Stimulated activated CD4-positive, alpha-beta T cell treated with anti-CD3 and anti-CD28 coated beads, TNF-alpha, amount 100 ng/mL, for 1 hour (primary cell): ENCODE measurements at regions not wholly inside any gene's neighbourhood (a gene's known extent, or its start where the extent isn't known, plus 50 kb on each side); places are given as distances from the start of the nearest gene placed in this dataset.

ENCODE experiments used
- DNase-seq, 3 donors: peaks; one replicate each; pipeline ENCODE4 v3.0.0-alpha.2; 2020; ENCODE audit warnings: low read depth in 3 of 3, low spot score in 1 of 3

DNA sequence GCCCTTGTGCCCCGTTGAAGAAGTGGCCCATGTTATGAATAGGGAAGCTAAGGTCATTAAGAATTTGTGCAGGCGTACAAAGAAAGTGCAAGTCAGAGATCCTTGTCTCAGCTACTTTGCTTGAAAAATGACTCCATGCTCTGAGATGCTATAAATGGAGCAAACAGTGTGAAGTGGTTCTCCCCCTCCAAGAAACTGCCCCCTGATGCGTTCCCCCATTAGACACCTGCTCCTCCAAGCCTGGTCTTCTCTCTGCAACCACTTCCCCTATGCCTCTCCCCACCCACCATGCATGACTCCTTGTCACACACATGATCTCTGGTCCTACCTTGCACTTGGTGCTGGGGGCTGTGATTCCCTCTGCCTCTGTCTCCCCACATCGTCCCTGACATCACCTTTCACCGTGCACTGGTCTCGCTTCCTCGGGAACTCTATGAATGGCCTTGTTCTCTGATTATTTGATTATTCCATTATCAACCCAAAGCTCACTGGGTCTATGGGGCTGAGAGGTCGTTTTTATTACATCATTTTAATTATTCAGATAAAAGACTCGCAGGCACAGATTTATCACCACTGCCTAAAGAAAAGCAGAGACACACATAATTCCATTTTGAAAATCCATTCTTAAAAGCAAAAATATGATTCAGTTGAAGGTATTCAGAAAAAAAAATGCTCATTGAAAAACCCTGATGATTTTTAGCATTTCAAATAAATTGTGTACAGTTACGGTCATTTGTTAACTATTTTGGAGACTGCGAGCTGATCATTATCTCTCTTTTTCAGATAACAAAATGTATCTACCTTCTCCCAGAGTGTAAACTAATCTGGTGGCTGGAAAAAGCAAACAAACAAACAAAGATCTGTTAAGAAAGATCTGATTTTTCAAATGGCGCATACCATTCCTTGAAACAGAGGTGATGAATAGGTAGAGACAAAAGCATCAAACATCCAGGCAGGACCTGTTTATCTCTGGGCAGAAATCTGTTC, 294.9 kb downstream of the SOX11 start:
- DNase-seq = no peak

DNA sequence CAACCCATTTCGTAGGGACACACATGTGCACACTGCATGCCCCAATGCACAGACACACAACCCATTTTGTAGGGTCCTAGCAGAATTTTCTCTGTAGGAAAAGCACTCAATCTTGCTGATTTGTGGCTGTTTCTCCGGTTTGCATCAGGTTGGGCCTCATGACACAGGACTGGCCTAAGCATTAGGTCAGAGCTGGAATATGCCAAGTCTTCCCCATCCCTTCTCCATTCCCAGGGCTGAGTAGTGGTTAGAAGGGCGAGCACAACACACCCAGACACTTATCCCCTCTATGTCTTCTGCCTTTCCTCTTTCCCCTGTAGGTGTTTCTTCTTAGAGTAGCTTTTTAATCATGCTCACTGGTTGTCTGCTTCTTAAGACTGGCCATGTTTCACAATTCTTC, 295.9 kb downstream of the SOX11 start:
- no peak for DNase-seq

DNA sequence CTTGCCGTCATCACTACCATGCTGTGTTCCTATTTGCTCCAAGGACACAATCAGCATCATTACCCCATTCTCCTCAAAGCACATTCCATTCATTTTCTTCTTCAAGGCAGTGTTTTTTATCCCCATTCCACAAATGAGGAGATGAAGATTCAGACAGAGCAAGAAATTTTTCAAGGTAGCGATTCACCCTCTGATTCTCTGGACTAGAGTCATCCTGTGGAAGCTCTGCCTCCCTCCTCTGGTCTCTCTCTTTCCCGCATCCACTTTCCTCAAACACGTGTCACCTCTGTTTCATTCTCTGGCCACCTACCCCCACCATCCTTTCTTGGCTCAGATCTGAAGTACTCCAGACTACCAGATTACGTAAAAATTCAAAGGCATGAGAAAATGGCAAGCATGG, 297.9 kb downstream of the SOX11 start:
- DNase-seq = no peak

DNA sequence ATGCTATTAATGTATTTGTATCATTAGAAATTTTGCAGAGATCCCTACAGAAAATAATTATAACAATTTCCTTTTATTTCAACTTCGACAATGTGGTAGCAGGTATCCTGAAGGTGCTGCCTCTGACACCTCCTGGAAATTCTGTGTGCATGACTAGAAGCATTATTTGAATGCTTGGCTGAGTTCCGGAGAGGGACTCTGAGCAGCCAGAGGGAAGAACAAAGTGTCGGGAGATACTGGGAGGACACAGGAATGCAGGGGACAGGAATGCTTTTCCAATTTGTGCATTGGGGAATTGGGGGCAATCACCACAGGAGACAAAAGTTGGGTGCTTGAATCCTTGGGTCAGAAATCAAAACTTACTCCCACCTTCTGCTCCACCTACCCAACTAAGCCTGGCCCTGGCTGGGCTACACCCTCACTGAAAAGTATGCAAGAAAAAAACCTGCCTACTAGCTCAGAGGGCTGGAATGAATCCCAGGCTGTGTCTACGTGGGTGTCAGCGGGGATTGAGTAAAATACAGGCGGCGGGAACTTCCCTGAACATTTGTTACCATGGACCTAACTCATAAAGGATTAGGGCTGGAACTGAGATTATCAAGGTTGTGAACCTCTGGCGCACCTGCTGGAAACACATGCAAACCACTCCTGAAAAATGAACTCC, 299.3 kb downstream of the SOX11 start:
- no peak for DNase-seq

DNA sequence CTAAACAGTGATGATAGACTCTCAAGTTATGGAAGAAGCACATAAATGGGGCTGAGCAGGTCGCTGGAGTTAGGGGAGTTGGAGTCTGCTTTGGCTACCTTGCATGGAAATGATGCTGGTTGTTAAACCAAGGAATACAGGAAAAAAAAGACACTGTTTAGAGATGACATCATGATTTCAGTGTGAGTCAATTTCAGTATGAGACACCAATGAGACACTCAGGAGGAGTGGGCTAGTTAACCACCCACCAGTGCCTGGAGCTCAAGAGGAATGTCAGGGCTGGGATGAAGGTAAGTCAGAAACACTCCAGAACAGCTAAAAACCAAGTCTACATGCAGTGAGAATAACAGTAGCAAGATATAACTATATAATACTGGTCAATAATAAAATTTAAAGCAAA, 303.6 kb downstream of the SOX11 start:
- DNase-seq = no peak

DNA sequence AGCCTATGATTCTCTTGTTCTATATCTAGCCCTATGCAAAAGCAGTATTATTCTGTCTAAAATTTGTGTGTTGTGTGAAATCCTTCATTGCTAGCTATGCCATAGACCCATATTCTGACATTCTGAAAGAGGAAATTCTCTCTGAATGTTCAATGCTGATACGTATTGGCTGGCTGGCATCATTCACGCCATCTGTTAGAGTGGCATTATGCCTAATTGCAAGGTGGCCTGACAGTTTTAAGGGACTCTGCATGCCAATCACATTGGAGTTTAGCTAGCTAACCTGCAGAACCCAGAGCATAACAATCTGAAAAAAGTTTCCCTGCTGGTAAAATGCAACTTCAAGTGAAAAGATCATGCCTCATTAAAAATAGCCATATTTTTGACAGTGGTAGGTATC, 316.0 kb downstream of the SOX11 start:
- no peak for DNase-seq

DNA sequence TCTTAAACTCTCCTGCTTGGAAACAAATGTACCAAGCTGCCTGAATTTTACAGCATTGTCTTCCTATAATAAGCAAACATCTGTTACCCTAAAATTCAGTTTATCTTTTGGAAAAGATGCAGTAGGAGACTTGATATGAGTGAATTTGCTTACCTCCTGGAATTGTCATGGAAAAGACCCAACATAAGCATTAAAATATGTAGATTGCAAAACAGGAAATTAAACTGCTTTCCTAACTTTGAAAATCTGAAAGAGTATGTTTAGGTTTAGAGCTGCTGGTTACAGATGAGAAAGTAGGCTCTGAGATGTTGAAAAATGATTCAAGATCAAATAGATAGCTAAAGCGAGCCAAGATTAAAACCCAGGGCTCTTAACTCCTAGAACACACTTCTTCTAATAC, 316.5 kb downstream of the SOX11 start:
- no peak for DNase-seq

DNA sequence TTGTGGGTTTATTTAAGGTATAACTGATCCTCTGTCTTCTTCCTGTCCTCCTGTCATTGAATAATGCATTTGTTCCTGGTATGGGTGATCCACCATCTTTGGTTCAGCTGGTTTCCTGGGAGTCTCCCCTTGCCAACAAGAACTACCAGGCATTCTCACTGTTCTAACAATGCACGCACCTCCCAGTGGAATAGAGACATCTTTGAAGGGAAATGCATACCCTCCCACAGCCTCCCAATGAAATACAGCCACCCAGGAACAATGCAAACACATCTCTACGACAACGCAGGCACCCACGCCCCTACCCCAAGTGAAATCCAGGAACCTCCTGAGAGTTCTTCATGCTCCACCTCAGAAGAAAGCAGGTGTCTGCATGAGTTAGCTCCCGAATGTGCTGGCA, 318.0 kb downstream of the SOX11 start:
- no peak for DNase-seq

DNA sequence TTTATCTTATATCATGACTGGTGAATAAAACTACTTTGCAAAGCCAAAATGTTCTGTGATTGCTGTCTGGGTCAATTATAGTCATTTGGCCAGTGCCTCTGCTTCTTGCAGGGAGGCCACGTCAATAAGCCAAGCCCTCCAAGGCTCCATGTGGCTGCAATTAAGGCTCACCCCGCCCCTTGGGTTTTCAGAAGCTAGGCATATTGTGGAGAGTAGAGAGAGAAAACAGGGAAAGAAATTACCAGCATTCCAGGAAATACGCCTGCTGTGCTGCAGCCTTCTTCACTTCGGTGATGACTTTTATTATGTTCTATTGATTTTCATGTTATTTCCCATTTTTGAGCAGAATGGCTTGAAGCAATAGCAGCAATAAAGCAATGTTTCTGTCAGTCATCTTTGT, 319.7 kb downstream of the SOX11 start:
- DNase-seq = no peak

DNA sequence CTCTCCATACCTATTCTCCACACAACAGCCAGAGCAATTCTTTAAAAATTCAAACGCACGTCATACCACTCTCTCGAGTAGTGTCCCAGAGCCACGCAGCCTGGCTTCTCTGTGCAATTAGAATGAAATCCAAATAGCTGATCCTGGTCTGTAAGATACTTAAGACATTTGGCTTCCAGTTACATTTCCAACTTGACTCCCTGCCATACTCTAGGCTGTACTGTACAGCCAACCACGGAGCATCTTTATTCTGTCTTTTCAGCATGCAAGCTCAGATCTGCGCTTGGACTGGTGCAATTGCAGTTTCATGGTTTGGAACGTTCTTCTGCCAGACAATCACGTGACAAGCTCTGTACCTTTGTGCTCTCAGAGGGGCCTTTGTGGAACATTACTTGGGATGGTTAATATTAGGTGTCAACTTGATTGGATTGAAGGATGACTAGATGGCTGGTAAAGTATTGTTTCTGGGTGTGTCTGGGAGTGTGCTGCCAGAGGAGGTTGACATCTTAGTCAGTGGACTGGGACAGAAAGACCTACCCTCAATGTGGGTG, 325.6 kb downstream of the SOX11 start:
- no peak for DNase-seq

DNA sequence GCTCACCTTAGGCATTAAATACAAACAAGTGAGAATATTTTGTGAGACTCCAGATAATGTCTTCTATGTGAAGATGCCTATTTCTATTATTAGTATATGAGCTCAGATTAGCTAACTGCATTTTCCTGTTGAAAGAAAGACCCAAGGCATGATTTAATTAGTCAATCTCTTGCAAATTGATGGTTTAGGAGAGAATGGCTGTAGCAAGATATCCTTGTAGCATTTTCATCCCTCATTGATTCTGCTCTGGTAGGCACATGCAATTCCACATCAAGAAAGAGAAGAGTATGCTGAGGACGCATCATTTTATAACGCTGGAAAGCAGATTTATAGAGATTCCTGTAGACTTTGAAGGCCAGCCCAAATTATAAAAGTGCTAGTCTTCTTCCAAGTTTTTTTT, 332.0 kb downstream of the SOX11 start:
- no peak for DNase-seq

DNA sequence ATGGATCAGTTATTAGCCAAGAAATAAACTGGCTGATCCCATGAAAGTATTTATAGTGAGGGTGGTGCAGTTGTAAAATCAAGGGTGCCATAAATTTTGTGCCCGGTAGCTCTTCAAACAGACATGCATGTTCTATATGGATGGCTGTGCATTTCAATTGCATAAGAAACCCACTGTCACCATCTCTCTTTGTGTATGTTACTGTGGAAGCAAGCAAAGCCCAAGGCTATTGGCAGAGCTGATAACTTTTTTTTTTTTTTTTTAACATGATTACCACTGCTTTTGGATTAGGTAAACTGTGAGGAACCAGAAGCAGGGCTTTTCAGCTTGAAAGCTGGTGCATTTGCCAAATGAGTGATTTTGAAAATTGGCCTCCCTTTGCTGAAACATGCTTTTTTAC, 332.6 kb downstream of the SOX11 start:
- DNase-seq = no peak

DNA sequence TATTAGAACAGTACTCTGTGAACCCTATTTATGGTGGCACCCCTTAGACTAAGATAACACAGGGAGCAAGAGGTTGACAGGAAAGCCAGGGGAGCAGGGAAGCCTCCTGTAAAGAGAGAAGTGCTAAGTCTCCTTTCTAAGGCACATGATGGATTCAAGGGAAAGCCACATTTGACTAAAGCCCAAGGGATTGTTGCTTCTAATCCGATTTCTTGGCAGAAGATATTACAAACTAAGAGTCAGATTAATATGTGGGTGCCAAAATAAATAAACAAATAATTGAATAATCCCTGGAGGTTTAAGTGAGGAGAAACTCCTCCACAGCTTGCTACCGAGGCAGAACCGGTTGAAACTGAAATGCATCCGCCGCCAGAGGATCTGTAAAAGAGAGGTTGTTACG, 333.2 kb downstream of the SOX11 start:
- no peak for DNase-seq

DNA sequence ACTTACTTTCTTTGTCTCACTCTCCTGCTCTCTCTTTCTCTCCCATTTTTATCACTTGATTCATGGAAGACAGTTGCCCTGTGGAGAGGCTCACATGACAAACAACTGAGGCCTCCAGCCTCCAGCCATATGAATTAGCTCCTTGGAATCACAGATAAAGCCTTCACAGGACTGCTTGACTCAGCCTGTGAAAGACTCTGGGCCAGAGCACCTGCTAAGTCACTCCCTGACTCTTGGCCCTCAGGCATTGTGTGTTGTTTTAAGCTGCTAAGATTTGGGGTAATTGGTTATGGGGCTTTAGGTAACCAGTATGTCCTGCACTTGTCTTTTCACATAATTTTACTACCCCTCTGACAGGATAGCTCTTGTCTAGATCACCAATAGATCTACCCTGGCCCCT, 334.9 kb downstream of the SOX11 start:
- DNase-seq = no peak

DNA sequence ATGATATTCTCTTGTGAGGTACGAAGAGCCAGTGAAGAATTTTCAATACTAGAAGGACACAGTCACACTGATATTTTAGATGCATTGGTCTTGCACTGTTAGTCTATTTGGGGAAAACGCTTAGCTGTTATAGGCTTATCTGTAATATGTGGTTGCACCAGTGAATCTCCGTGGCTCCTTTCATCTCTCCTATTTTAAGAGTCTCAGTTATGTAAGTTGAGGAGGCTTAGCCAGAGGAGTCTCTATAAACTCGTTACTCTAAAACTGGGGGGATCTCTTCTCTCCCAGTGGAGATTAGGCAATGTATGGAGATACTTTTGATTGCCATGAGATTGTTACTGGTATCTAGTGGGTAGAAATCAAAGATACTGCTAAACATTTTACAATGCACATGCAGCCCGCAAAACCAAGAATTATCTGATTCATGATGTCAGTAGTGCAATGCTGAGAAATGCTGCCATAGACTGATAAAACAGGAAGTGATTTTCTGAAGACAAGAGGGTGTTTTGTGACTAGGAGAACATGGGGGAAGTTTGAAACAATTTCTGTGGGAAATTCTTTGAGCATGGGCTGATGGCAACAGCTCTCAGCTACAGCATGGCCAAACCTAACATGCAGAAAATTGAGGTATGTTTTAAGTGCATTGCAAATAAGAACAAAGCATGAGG, 339.1 kb downstream of the SOX11 start:
- DNase-seq = no peak

DNA sequence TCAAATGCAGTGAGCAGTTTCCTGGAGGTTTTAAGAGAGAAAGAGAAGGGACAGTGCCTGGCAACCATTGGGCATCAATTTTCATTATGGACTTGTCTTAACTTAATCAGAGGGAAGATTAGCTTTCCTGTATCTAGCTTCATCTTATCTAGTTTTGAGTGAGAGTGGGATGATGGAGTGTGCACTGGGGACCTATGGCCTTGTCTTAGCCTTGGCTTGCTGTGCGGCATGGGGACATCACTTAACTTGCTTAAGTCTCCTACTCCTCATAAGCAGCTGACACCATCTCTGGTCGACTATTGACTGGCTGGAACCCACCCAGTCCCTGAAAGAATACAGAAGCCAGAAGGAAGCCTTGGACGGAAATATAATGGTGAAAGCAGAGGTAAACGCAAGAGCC, 344.0 kb downstream of the SOX11 start:
- DNase-seq = no peak

DNA sequence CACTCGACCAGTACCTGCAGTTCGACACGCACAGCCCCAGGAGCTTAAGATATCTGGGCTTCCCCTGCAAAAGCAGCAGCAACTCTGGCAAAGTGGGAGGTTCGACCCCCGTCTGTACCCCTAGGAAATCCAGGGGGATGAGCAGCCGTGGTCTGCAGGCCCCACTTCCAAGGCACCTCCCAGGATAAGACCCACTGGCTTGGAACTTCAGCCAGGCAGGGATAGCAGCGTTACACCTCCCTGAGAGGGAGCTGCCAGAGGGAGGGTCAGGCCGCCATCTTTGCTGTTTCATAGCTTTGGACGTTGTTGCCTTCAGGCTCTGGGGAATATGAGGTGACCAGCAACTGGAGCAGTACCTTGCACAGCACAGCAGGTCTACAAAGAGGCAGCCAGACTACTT, 351.1 kb downstream of the SOX11 start:
- no peak for DNase-seq

DNA sequence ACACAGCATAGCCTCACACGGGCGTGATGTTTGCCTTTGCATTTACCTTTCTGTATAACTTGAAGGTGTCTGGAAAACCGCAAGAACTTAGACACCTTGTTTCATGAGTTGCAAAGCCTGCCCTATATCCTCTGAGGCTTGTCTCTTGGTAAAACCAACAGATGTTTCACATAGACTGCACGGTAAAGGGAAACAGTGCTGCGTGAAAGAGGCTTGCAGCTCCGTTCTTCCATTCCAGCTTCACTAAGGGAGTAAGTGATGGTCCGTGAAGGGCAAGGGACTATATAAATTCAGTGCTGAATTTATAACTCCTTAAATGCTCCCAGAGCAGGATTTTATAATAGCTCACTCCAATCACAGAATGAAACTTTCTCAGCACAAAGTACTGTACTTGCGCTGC, 360.5 kb downstream of the SOX11 start:
- no peak for DNase-seq

DNA sequence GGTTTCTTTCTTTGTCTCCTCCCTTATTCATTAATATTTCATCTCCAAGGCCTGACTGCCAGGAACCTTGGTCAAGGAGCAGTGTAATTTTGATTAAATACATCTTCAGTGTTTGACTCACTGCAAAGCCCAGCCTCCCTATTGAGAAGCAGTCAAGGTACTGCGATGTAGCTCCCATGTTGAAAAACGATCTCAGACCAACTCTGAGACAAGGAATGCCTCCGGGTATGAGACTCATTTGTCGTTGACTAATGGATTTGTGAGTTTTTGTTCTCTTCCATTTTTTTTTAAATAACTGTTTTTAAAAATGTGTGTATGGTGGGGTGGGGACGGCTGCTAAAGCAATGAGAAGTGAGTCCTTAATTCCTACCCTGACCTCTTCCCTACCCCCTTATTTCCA, 361.6 kb downstream of the SOX11 start:
- DNase-seq = no peak

DNA sequence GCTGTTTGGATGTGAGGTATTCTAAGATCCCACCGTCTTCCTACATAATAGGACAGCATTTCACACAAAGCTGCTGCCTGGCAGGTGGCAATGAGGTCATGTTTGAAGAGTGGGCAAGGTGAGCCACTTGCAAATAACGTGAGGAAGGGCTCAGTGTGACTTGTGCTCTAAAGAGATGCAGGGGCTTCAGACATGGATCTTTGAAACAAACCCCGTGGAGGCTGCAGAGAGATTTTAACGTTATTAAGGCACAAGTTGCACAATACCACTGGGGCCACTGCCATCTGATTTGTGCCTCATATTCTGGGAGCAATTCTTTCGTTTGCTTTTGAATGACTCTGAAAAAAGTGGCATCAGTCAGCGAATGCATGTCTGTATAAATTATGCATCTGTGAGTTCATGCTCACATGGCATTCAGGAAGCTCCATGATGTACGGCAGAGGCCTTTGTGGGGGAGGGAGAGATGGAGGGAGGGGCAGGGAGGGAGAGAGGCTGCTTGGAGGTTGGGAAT, 362.0 kb downstream of the SOX11 start:
- DNase-seq = no peak

DNA sequence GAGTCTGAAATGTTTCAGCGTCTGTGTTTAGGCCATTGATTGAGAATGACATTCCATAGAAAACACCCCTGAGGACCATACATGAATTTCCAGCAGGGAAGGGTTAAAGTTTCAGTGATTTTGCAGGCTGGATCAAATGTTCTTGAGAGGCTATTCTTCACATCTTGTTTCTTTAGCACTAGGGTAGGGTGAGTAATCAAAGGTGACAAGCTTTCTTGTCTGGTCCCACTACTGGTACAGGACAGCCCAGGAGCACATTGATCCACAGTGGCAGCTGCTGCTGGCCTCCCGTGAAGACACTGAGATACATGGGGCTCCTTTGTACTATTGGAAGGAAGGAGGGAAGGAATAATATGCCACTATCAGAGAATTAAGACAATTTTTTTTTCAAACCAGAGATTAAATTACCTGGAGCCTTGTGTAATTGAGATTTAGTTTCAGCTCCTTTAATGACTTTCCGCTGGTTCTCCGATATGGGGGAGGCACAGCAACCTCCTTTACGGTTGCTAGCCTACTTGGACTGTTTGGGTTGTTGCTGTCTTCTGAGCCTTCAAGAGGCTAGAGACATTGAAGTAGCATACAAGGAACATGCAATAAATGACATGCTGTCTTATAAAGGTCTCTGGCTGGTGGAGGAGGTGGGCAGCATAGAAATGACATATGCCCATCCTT, 368.9 kb downstream of the SOX11 start:
- no peak for DNase-seq
